ENCODE measurements at regions not wholly inside any gene's neighbourhood (a gene's known extent, or its start where the extent isn't known, plus 50 kb on each side); places are given as distances from the start of the nearest gene placed in this dataset.
"Not testable (repeated sequence)": the region's sequence is repeated elsewhere in the genome, so short reads cannot be mapped to it uniquely, and the experiment has no call there.

DNA sequence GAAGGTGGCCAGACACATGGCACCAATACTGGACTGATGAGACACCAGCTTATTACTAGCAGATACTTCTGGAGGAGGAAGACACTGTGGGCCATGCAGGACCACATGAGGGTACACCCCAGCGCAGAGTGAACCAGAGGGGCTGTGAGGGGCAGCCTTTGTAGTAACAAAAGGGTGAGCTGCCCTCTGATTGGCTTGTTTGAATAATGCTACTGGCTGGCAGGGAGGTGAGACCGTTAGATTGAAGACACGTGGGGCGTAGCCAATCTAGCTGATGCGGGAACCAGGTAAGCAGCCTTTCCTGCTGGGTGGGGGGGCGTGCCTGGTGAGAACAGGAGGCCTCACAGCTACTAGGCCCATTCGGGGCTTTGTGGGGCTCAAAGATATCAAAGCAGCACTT lies 102.8 kb upstream of the SEC14L1 start:
- no peak for DNase-seq

GRCh38 chr17:77038884-77039555 lies 101.7 kb upstream of the SEC14L1 start:
- no peak for DNase-seq

DNA sequence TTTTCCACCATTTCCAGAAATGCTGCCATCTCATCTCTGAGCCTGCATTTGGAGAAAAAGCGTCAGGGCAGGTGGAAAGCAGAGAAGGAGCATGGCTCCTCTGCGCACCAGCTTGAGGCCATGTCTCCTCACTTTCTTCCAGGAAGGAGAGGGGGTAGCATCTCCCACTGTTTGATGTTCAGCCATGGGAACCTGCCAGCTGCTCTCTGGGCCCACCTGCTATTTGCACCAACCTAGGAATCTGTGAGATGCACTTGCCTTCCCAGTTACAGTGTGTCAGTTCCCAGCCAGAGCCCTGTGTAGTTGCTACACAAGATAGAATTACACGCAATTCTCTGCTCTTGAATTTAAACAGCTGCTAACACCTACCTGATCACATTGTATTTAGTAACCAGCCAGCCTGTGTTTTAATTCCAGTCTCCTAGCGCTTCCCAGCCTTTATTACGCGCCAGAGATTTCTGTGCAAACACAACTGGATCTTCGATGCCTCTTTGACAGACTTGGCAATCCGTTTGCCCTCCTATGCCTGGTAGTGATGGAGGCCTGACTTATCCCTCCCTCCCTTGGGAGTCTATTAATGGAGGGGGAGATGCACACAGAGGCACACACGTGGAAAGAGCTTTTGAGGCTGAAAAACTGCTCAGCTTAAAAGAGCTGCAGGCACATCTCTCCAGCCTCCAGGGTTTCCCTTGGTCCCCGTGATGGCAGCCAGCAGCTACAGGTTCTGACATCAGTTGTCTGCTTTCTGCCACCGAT lies 98.1 kb upstream of the SEC14L1 start:
- DNase-seq = no peak

- DNase-seq = no peak
Observed at GRCh38 chr17:77045441-77046041, 95.2 kb upstream of the SEC14L1 start.

- no peak for DNase-seq
Observed at GRCh38 chr17:77049440-77049839, 91.3 kb upstream of the SEC14L1 start.

DNA sequence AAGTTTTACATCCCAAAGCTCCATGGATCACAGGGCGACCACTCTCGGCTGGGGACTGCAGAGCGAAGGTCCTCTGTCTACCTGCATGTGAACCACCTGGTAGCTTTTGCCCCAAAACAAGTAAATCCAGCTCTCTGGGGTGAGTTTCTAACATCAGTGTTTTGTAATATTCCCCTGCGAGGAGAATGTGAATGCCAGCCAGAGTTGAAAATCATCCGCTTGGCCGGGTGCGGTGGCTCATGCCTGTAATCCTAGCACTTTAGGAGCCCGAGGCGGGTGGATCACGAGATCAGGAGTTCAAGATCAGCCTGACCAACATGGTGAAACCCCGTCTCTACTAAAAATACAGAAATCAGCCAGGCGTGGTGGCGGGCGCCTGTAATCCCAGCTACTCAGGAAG lies 89.9 kb upstream of the SEC14L1 start:
- DNase-seq = not testable (repeated sequence)

- no peak for DNase-seq
Observed at GRCh38 chr17:77054936-77055335, 85.8 kb upstream of the SEC14L1 start.

- DNase-seq = no peak
Observed at GRCh38 chr17:77055453-77055852, 85.3 kb upstream of the SEC14L1 start.

DNA sequence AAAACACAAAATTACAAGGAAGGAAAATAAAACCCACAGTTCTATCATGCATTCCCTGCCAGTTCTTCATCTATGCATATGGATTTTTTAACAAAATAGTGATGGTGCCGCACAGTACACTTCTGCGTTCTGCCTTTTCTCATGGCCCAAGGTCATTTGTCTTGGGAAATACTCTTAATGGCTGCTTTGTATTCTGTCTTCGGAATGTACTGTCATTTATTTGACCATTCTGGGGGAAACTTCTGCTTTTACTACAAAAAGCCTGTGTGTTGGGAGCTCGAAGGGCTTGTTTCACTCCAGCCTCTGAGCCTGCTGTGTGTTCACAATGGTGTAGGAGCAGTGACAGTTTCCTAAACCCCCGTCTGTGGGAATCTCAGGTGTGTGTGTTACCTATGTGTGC lies 82.8 kb upstream of the SEC14L1 start:
- no peak for DNase-seq

DNA sequence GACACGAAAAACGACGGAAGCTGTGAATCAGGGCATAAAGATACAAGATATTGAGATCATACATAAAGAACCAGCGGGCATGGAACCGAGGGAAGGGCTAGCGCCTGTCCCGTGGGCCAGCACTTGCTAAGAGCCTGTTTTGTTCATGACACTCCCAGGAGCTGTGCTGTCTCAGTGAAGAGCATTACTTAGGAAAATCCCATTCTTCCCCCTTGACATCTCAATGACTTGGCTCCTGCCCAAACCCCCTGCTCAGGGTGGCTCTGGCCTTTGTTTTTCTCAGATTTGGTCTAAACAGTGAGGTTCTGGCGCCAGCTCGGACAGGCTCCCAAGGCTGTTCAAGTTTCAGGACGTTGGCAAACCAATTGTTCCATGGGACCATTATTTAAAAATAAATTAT lies 79.1 kb upstream of the SEC14L1 start:
- no peak for DNase-seq

DNA sequence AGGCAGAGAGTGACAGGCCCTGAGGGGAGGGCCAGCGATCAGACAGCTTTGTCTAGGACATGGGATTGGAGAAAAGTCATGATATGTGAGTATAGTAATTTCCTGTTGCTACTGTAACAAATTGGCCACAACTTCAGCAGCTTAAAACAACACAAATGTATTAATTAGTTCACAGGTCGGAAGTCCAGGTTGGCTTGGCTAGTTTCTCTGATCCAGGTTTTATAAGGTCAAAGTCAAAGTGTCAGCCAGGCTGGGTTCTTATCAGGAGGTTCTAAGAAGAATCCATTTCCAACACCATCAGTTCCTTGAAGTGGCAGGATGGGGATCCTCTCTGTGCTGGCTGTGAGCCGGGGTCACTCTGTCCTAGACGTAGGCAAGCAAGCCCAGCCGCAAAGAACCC lies 76.2 kb upstream of the SEC14L1 start:
- DNase-seq = no peak

DNA sequence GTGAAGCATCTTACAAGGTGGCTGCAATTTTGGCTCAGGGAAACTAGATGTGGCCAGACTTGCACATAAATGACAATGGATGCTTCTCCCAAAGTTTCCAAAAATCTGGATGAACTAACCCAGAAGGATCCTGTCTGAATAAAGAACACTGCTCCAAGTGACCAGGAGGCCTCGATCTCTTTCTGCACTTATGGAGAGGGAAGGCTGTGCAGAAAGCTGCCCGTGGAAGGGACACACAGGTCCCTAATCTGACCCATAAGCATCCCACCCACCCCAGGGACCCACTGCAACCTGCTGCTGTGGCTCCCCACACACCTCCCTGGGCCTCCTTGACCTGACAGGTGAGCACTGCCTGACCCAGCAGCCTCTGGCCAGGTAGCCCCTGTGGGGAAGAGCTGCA lies 74.6 kb upstream of the SEC14L1 start:
- DNase-seq = no peak

DNA sequence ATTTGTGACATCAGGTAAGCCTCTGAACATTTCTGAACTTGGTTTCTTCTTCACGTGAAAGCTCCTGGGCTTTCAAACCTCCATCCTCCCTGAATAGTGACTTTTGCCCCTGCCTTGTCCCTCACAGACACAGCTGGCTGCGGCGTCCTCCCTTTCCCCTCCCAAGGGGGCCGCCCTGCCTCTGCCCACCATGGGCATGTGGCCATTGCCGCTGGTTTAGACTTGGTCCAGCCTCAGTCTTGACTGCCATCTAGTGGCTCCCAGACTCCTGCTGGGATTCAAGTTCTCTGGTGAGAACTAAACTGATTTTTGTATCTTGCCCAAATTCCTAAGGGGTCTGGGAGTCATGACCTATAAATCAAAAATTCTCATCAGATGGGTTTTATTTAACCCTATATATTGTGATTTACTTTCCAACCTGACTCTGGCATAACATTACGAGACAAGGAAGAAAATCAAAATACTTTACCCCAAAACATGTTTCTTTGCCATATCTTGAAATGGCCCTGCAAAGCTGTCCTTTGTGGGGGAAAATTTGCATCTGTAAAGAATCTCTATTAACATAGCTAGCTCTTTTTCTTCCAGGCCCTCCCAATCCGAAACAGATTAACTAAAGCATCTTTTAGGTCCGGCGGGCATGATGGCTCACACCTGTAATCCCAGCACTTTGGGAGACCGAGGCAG lies 73.9 kb upstream of the SEC14L1 start:
- DNase-seq = peak in 5 of 14 donors; percentile 2 to 15 (median 4)

DNA sequence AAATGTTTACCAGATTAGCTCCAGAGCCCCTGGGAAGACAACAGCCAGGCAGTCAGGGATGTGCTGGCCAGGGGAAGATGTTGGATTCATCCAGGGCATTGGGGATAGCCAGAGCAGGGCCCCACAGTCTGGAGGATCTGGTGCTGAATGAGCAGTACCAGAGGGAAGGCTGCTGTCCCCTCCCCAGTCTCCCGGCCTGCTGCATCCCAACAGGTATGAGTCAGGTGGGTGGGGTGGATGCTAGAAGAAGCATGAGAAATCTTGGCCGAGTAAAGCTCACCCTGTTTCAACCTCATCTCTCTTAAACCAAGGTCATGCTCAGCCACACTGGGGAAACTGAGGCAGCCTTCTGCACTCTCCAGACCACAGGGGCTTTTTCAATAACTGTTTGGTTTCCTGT lies 71.9 kb upstream of the SEC14L1 start:
- DNase-seq = no peak

DNA sequence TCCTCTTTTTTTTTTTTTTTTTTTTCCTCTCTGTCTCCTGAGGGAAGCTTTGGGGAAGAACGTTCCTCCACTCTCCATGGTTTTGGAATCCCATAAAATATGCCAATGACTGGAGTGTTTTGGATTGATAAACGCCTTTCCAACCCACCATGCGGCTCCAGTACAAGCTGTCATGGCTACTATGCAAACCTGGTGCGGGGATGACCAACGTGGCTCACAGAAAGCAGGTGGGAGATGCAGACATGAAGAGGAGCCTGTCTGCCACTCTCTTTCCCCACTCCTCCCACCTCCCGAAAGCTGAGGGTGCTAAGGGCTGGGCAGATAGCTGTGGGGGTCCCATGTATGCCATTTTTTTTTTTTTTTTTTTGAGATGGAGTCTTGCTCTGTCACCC lies 69.9 kb upstream of the SEC14L1 start:
- DNase-seq = no peak

DNA sequence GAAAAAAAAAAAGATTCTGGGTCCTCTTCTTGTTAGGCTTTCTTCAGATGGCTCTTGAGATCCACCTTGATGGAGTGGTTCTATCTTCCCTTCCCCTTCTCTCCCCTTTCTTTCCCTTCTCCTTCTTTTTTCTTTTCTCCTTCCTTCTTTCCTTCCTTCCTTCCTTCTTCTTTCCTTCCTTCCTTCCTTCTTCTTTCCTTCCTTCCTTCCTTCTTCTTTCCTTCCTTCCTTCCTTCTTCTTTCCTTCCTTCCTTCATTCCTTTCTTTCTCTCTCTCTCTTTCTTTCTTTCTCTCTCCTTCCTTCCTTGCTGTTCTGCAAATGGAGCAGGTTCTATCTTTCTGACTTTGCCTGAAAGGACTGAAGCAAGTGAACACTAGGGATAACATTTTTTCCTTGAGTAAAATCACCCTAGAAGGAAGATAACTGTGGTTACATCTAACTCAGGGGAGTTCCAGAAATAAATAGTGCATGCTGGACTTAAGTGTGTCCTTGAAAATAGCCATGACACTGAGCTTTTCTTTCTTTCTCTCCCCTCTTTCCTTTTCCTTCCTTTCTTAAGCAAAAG lies 68.8 kb upstream of the SEC14L1 start:
- no peak for DNase-seq

DNA sequence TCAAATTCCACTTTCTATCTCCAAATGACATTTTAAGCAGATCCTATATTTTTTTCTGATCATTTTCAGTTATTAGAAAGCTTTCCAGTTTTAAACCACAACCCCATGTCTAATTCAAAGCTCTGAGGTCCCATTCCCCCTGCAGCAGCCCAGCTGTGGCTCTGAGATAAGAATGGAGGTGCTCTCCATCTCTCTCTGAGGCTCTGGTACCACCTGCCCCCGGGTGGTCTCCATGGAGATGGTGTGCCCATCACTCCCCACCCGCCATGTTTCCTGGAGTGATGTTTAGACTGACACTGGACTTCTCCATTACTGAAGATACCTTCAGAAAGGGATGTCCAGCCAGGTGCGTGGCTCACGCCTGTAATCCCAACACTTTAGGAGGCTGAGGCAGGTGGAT lies 68.1 kb upstream of the SEC14L1 start:
- DNase-seq = no peak

DNA sequence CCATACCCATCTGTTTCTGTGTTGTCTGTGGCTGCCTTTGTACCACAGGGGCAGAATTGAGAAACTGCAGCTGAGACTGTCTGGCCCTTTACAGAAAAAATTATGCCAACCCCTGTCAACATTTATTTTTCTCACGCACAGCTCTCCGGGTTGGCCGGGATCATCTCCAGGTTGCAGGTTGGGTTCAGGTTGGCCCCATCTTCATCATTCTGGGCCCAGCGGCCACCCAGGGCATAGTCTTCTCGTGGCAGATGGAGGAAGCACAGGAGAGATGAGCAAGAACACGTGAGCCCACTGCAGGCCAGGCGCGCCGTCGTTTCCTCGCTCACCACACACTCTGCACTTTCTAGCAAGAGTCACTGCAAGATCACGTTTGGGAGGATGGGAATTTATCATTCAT lies 66.1 kb upstream of the SEC14L1 start:
- DNase-seq = peak in 1 of 14 donors; percentile 19

DNA sequence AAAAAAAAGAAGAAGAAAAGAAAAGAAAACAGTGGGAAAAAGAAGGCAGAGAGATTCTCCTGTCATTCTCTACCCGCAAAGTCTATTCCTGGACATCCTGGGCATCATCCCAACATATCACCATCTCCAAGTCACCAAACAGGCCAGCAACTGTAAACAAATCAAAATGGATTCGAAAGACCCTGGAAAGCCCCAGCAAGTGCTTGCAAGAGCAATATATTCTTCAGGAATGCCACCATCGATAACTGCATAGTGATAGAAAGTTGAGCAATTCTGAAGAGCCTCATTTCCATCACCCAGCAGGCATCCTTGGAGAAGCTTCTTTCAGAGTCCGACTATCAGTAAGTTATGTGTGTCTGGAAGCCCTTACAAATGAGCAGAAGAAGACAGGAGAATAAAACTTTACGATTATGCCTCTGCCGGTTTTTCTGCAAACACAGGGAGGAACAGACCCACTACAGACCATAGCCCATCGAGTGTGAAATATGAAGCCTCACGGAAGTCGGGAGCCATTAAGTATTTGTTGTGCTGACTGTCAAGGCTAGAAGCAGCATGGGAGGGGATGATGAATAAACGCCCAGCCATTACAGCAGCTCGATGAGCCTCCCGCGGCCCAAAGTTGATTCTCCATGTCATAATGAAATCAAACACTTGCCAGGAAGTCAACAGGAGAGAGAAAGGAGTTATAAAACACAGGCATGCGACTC lies 64.5 kb upstream of the SEC14L1 start:
- no peak for DNase-seq

- no peak for DNase-seq
Observed at GRCh38 chr17:77083531-77083930, 57.2 kb upstream of the SEC14L1 start.

DNA sequence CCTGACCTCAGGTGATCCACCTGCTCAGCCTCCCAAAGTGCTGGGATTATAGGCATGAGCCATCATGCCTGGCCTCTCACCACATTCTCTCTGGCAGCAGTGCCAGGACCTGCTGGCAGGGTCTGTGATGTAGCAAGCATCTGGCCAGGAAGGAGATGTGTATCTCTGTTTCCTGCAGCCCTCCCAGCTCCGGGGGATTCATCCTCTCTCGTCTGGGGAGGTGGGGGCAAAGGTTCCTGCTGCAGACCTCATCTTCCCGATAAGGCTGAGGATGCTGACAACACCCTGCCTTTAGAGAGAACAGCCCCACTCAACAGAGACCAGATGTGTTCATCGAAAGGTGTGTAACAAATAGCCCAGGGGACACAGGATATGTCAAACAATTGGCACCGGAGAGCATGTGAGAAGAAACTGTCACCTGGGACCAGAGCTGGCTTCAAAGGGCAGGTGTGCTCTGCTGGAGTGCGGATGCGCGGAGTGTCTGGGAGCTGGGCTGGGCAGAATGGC lies 54.8 kb upstream of the SEC14L1 start:
- no peak for DNase-seq

DNA sequence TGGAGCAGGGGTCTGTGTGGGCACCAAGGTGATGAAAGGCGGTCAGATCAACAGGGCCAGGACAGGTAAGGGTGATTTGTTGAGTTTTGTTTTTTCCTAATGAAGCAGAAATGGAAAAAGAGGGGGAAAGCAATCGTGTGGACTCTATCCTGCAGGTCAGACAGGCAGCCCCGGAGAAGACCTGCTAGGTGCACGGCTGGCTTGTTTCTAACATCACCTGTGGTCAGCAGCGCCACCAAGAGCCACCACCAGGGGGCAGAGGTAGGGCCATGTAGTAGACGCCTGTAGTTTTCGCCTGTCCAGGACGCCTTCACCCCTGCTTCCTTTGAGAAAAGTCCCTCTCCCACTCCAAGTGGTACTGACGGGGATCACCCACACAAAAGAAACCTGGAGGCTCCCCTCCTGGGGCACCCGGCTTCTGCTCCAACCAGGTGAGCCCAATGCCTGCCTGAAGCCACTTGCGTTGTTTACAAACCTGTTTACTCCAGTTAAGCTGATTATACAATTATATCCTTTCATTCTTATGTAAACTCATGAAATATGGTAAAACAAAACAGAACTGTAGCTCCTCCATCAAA lies 54.2 kb upstream of the SEC14L1 start:
- DNase-seq = peak in 12 of 14 donors; percentile 10 to 79 (median 46)
